Esophagus muscularis mucosa (tissue), 4 donors: ENCODE measurements at regions not wholly inside any gene's neighbourhood (a gene's known extent, or its start where the extent isn't known, plus 50 kb on each side); places are given as distances from the start of the nearest gene placed in this dataset.

ENCODE experiments used
- DNase-seq: peaks from one replicate; pipeline ENCODE4 v3.0.0-alpha.2; 2017; ENCODE audit errors: extremely low spot score
- H3K27ac ChIP-seq, 4 donors: fragments of 200-600 bp; sonication (generic); replicated peaks in 1 of 4; 1 replicate in 3 of 4; 2 replicates in 1 of 4; pipeline ENCODE4 v1.5.1; 2016 to 2019; ENCODE audit warnings: mild to moderate bottlenecking in 1 of 4
- H3K27me3 ChIP-seq, 4 donors: fragments of 200-600 bp; sonication (generic); one replicate each; pipeline versions ENCODE4 v1.5.1 to v1.6.0; 2016 to 2019
- H3K36me3 ChIP-seq, 4 donors: fragments of 200-600 bp; sonication (generic); one replicate each; pipeline ENCODE4 v1.5.1; 2016 to 2019
- H3K4me1 ChIP-seq, 4 donors: fragments of 200-600 bp; sonication (generic); one replicate each; pipeline ENCODE4 v1.5.1; 2016 to 2019
- H3K4me3 ChIP-seq, 4 donors: fragments of 200-600 bp; sonication (generic); 1 replicate in 2 of 4; 2 replicates in 2 of 4; pipeline ENCODE4 v1.5.1; 2016 to 2019; ENCODE audit warnings: mild to moderate bottlenecking in 4 of 4, moderate library complexity in 1 of 4
- H3K9me3 ChIP-seq, 4 donors: fragments of 200-600 bp; sonication (generic); 1 replicate in 3 of 4; 2 replicates in 1 of 4; pipeline ENCODE4 v1.5.1; 2016 to 2019
- CTCF ChIP-seq, 3 experiments: fragments of 200-600 bp in 2 of 3; fragments of 450-650 bp in 1 of 3; sonication (generic) in 2 of 3; IDR thresholded peaks; one replicate each; pipeline ENCODE4 v1.5.1; 2017 to 2019; ENCODE audit warnings: antibody characterized with exemption in 3 of 3, mild to moderate bottlenecking in 2 of 3, moderate library complexity in 1 of 3
- EP300 ChIP-seq: sonication (generic); formaldehyde crosslinking; IDR thresholded peaks from one replicate; pipeline ENCODE4 v1.6.1; 2017; ENCODE audit warnings: antibody characterized with exemption
- POLR2A ChIP-seq: fragments of 450-650 bp; IDR thresholded peaks from one replicate; pipeline ENCODE4 v1.6.1; 2017; ENCODE audit warnings: antibody characterized with exemption, moderate library complexity, mild to moderate bottlenecking, low read depth
- POLR2AphosphoS5 ChIP-seq, 2 donors: sonication (generic); formaldehyde crosslinking; IDR thresholded peaks; one replicate each; pipeline ENCODE4 v1.6.1; 2017; ENCODE audit warnings: antibody characterized with exemption in 2 of 2
- WGBS: methylation state at CpG from one replicate; pipeline ENCODE4 v1.1.5; 2018; 5-methylcytosine and 5-hydroxymethylcytosine counted together
- intact Hi-C: fragments of 100-400 bp; cut with DNase I; formaldehyde crosslinking; loops from one replicate; pipeline ENCODE4 v1.15.1; 2023

- intact Hi-C loops, result no loop called here
- H3K36me3 ChIP-seq, result no peaks in the 10 kb centered on the region
- H3K27ac ChIP-seq, result peak overlapping the region; percentile 68 to 77 (median 72)
- H3K9me3 ChIP-seq, result no peaks in the 10 kb centered on the region
- H3K27me3 ChIP-seq, result no peaks in the 10 kb centered on the region
- H3K4me3 ChIP-seq, result no peak overlapping the region
- TF ChIP-seq EP300 (no peak), CTCF (IDR thresholded peaks at IDR 0.05) (no peak), POLR2AphosphoS5 (IDR thresholded peaks at IDR 0.05) (no peak), POLR2A (no peak)
- no peak for DNase-seq
- H3K4me1 ChIP-seq, result peaks cover 19 to 36% (median 29%) of the 10 kb centered on the region in 4 donors
Measured at GRCh38 chr4:124061413-124061812, 651.1 kb downstream of the ANKRD50 start.

- Histone ChIP-seq H3K4me3 (no peak overlapping the region), H3K9me3 (peaks cover 2 to 8% (median 6%) of the 10 kb centered on the region in 4 donors), H3K27me3 (no peaks in the 10 kb centered on the region), H3K36me3 (no peaks in the 10 kb centered on the region), H3K27ac (no peak overlapping the region), H3K4me1 (peaks cover 15 to 29% (median 22%) of the 10 kb centered on the region in 4 donors)
- intact Hi-C loops, result no loop called here
- no peak for DNase-seq
- TF ChIP-seq CTCF (IDR thresholded peaks at IDR 0.05), result no peak
- TF ChIP-seq EP300, result no peak
- TF ChIP-seq POLR2A, result no peak
- TF ChIP-seq POLR2AphosphoS5 (IDR thresholded peaks at IDR 0.05), result no peak
Measured at GRCh38 chr4:124065422-124065821, 647.1 kb downstream of the ANKRD50 start.

DNA sequence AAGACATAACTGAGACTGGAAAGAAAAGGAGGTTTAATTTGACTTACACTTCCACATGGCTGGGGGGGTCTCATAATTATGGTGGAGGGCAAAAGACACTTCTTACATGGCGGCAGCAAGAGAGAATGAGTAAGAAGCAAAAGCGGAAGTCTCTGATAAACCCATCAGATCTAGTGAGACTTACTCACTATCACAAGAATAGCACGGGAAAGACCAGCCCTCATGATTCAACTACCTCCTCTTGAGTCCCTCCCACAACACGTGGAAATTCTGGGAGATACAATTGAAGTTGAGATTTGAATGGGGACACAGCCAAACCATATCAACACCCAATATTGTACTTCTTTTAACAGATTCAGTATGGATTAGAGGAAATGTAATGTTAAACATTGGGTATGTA is 646.6 kb downstream of the ANKRD50 start:
- WGBS, result 89% methylated on average over 4 of the region's 4 CpGs
- intact Hi-C loops, result no loop called here
- H3K4me1 ChIP-seq, result peaks cover 10 to 24% (median 16%) of the 10 kb centered on the region in 4 donors

GRCh38 chr4:124066595-124066994 is 645.9 kb downstream of the ANKRD50 start:
- intact Hi-C loops, result no loop called here
- WGBS, result 83% methylated on average over 1 of the region's 1 CpG

More for the DNA sequence above, 646.6 kb downstream of the ANKRD50 start:
- TF ChIP-seq POLR2AphosphoS5 (IDR thresholded peaks at IDR 0.05) (no peak), EP300 (no peak), CTCF (IDR thresholded peaks at IDR 0.05) (no peak), POLR2A (no peak)
- no peak for DNase-seq
- Histone ChIP-seq H3K9me3 (peaks cover 2 to 13% (median 12%) of the 10 kb centered on the region in 4 donors), H3K27ac (no peak overlapping the region), H3K27me3 (no peaks in the 10 kb centered on the region), H3K4me3 (no peak overlapping the region), H3K36me3 (no peaks in the 10 kb centered on the region)

More at GRCh38 chr4:124066595-124066994, 645.9 kb downstream of the ANKRD50 start:
- TF ChIP-seq EP300 (no peak), POLR2AphosphoS5 (IDR thresholded peaks at IDR 0.05) (no peak), POLR2A (no peak), CTCF (IDR thresholded peaks at IDR 0.05) (no peak)
- H3K27me3 ChIP-seq, result no peaks in the 10 kb centered on the region
- H3K9me3 ChIP-seq, result peaks cover 2 to 20% (median 17%) of the 10 kb centered on the region in 4 donors
- no peak for DNase-seq
- H3K4me3 ChIP-seq, result no peak overlapping the region
- H3K27ac ChIP-seq, result no peak overlapping the region
- peaks cover 4 to 17% (median 10%) of the 10 kb centered on the region in 4 donors for H3K4me1 ChIP-seq
- no peaks in the 10 kb centered on the region for H3K36me3 ChIP-seq
